ENCODE measurements at regions not wholly inside any gene's neighbourhood (a gene's known extent, or its start where the extent isn't known, plus 50 kb on each side); places are given as distances from the start of the nearest gene placed in this dataset.

DNA sequence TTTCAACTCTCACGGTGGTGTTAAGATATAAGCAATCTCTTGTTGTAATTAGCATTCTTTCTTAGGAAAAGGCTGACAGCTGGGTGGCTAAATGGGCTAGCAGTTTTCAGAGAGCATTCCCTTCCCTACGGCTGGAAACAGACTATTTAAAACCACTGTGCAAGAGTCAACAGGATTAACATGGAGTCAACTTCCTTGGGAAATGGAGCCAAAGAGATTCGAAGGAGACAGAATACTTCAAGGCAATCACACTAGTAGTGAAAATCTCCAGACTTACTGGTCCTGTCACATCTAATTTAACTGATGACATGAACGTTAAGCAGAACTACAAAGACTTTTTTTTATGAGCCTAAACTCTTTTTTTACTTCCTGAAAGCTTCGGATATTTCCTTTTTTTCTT is 453.3 kb upstream of the ITGA1 start:
- no peaks in the 10 kb centered on the region for H3K4me1 ChIP-seq (ENCODE audit: insufficient read depth)
- TF ChIP-seq EZH2phosphoT487 (IDR thresholded peaks at IDR 0.05; ENCODE audit: low read depth, severe bottlenecking, unreplicated experiment) (no peak), EZH2 (IDR thresholded peaks at IDR 0.05; ENCODE audit: borderline replicate concordance) (no peak)
- TF ChIP-seq, protein P1, sequence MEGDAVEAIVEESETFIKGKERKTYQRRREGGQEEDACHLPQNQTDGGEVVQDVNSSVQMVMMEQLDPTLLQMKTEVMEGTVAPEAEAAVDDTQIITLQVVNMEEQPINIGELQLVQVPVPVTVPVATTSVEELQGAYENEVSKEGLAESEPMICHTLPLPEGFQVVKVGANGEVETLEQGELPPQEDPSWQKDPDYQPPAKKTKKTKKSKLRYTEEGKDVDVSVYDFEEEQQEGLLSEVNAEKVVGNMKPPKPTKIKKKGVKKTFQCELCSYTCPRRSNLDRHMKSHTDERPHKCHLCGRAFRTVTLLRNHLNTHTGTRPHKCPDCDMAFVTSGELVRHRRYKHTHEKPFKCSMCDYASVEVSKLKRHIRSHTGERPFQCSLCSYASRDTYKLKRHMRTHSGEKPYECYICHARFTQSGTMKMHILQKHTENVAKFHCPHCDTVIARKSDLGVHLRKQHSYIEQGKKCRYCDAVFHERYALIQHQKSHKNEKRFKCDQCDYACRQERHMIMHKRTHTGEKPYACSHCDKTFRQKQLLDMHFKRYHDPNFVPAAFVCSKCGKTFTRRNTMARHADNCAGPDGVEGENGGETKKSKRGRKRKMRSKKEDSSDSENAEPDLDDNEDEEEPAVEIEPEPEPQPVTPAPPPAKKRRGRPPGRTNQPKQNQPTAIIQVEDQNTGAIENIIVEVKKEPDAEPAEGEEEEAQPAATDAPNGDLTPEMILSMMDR (IDR thresholded peaks at IDR 0.05; ENCODE audit: poor library complexity): no peak
- no peaks in the 10 kb centered on the region for H3K27me3 ChIP-seq
- H3K4me2 ChIP-seq: no peak overlapping the region
- no peaks in the 10 kb centered on the region for H4K20me1 ChIP-seq (ENCODE audit: insufficient read depth, poor library complexity, severe bottlenecking)
- no peaks in the 10 kb centered on the region for H3K79me2 ChIP-seq
- H2AFZ ChIP-seq: no peak overlapping the region
- 18% methylated on average over 5 of the region's 5 CpGs for WGBS (ENCODE audit: low lambda C conversion rate, missing lambda C conversion rate)
- no peak overlapping the region for H3K4me3 ChIP-seq
- H3K9me2 ChIP-seq (replicated peaks; ENCODE audit: insufficient read depth): no peaks in the 10 kb centered on the region
- H3K36me3 ChIP-seq (replicated peaks; ENCODE audit: insufficient read depth, low read depth): no peaks in the 10 kb centered on the region
- no peak overlapping the region for H3K27ac ChIP-seq
- no peaks in the 10 kb centered on the region for H3K9me3 ChIP-seq (ENCODE audit: low read depth)
- no peak for DNase-seq (ENCODE audit: low spot score)

DNA sequence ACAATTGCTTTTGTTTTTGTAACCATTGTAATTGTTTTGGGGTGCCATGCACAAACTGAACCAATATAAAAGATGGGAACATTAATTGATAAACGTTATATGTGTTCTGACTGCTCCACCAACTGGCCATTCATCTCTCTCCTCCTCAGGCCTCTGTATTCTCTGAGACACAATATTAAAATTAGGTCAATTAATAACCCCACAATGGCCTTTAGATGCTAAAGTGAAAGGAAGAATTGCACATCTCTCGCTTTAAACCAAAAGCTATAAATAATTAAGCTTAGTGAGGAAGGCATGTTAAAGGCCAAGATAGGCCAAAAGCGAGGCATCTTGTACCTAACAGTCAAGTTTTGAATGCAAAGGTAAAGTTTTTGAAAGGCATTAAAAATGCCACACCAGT is 448.4 kb upstream of the ITGA1 start:
- H3K27ac ChIP-seq: no peak overlapping the region
- no peak overlapping the region for H3K4me2 ChIP-seq
- H3K4me1 ChIP-seq (ENCODE audit: insufficient read depth): no peaks in the 10 kb centered on the region
- H3K4me3 ChIP-seq: no peak overlapping the region
- no peaks in the 10 kb centered on the region for H3K9me2 ChIP-seq (replicated peaks; ENCODE audit: insufficient read depth)
- H3K36me3 ChIP-seq (replicated peaks; ENCODE audit: insufficient read depth, low read depth): no peaks in the 10 kb centered on the region
- no peak for DNase-seq (ENCODE audit: low spot score)
- H3K9me3 ChIP-seq (ENCODE audit: low read depth): no peaks in the 10 kb centered on the region
- H3K27me3 ChIP-seq: no peaks in the 10 kb centered on the region
- WGBS (ENCODE audit: low lambda C conversion rate, missing lambda C conversion rate): 92% methylated on average over 3 of the region's 3 CpGs
- no peaks in the 10 kb centered on the region for H4K20me1 ChIP-seq (ENCODE audit: insufficient read depth, poor library complexity, severe bottlenecking)
- no peak overlapping the region for H2AFZ ChIP-seq
- TF ChIP-seq, protein P1 (IDR thresholded peaks at IDR 0.05; ENCODE audit: poor library complexity): no peak
- TF ChIP-seq EZH2phosphoT487 (IDR thresholded peaks at IDR 0.05; ENCODE audit: low read depth, severe bottlenecking, unreplicated experiment): no peak
- TF ChIP-seq EZH2 (IDR thresholded peaks at IDR 0.05; ENCODE audit: borderline replicate concordance): no peak
- no peaks in the 10 kb centered on the region for H3K79me2 ChIP-seq

GRCh38 chr5:52342361-52342760 is 445.4 kb upstream of the ITGA1 start:
- no peaks in the 10 kb centered on the region for H3K79me2 ChIP-seq
- H3K4me3 ChIP-seq: no peak overlapping the region
- TF ChIP-seq, protein P1 (IDR thresholded peaks at IDR 0.05; ENCODE audit: poor library complexity): no peak
- TF ChIP-seq EZH2phosphoT487 (IDR thresholded peaks at IDR 0.05; ENCODE audit: low read depth, severe bottlenecking, unreplicated experiment) (no peak), EZH2 (IDR thresholded peaks at IDR 0.05; ENCODE audit: borderline replicate concordance) (no peak)
- no peaks in the 10 kb centered on the region for H3K36me3 ChIP-seq (replicated peaks; ENCODE audit: insufficient read depth, low read depth)
- H3K4me1 ChIP-seq (ENCODE audit: insufficient read depth): no peaks in the 10 kb centered on the region
- no peak overlapping the region for H3K4me2 ChIP-seq
- H3K27me3 ChIP-seq: no peaks in the 10 kb centered on the region
- no peaks in the 10 kb centered on the region for H4K20me1 ChIP-seq (ENCODE audit: insufficient read depth, poor library complexity, severe bottlenecking)
- no peak overlapping the region for H3K27ac ChIP-seq
- DNase-seq (ENCODE audit: low spot score): no peak
- H2AFZ ChIP-seq: no peak overlapping the region
- H3K9me2 ChIP-seq (replicated peaks; ENCODE audit: insufficient read depth): no peaks in the 10 kb centered on the region
- no peaks in the 10 kb centered on the region for H3K9me3 ChIP-seq (ENCODE audit: low read depth)

GRCh38 chr5:52356311-52356918 is 431.3 kb upstream of the ITGA1 start:
- Histone ChIP-seq H4K20me1 (ENCODE audit: insufficient read depth, poor library complexity, severe bottlenecking) (no peaks in the 10 kb centered on the region), H3K79me2 (no peaks in the 10 kb centered on the region), H3K4me1 (ENCODE audit: insufficient read depth) (no peaks in the 10 kb centered on the region), H3K9me2 (replicated peaks; ENCODE audit: insufficient read depth) (no peaks in the 10 kb centered on the region), H3K9me3 (ENCODE audit: low read depth) (no peaks in the 10 kb centered on the region), H3K4me3 (no peak overlapping the region), H3K4me2 (no peak overlapping the region), H3K27me3 (no peaks in the 10 kb centered on the region), H3K36me3 (replicated peaks; ENCODE audit: insufficient read depth, low read depth) (no peaks in the 10 kb centered on the region), H2AFZ (no peak overlapping the region), H3K27ac (no peak overlapping the region)
- DNase-seq (ENCODE audit: low spot score): peak; percentile 32
- WGBS (ENCODE audit: low lambda C conversion rate, missing lambda C conversion rate): 27% methylated on average over 3 of the region's 3 CpGs
- TF ChIP-seq EZH2 (IDR thresholded peaks at IDR 0.05; ENCODE audit: borderline replicate concordance): no peak
- TF ChIP-seq, protein P1 (IDR thresholded peaks at IDR 0.05; ENCODE audit: poor library complexity): peak; percentile 73

Measured in hepatocyte (in vitro differentiated cells).